ENCODE measurements at regions not wholly inside any gene's neighbourhood (a gene's known extent, or its start where the extent isn't known, plus 50 kb on each side); places are given as distances from the start of the nearest gene placed in this dataset.

GRCh38 chr14:51546603-51547258 is 105.0 kb upstream of the FRMD6 start:
- no peak for DNase-seq (ENCODE audit: low spot score)

GRCh38 chr14:51547260-51547659 is 104.5 kb upstream of the FRMD6 start:
- peak; percentile 19 for DNase-seq (ENCODE audit: low spot score)

GRCh38 chr14:51547701-51548100 is 104.0 kb upstream of the FRMD6 start:
- DNase-seq (ENCODE audit: low spot score) = no peak

- no peak for DNase-seq (ENCODE audit: low spot score)
Measured at GRCh38 chr14:51548187-51548586, 103.5 kb upstream of the FRMD6 start.

- no peak for DNase-seq (ENCODE audit: low spot score)
Measured at GRCh38 chr14:51550636-51551035, 101.1 kb upstream of the FRMD6 start.

- no peak for DNase-seq (ENCODE audit: low spot score)
Measured at GRCh38 chr14:51552275-51552674, 99.4 kb upstream of the FRMD6 start.

- DNase-seq (ENCODE audit: low spot score) = peak; percentile 4
Measured at GRCh38 chr14:51552768-51553404, 98.8 kb upstream of the FRMD6 start.

GRCh38 chr14:51554339-51554920 is 97.3 kb upstream of the FRMD6 start:
- no peak for DNase-seq (ENCODE audit: low spot score)

- no peak for DNase-seq (ENCODE audit: low spot score)
Measured at GRCh38 chr14:51554953-51555352, 96.8 kb upstream of the FRMD6 start.

GRCh38 chr14:51561141-51561540 is 90.6 kb upstream of the FRMD6 start:
- DNase-seq (ENCODE audit: low spot score) = peak; percentile 40

GRCh38 chr14:51562816-51563215 is 88.9 kb upstream of the FRMD6 start:
- no peak for DNase-seq (ENCODE audit: low spot score)

GRCh38 chr14:51563560-51563959 is 88.2 kb upstream of the FRMD6 start:
- no peak for DNase-seq (ENCODE audit: low spot score)

- no peak for DNase-seq (ENCODE audit: low spot score)
Measured at GRCh38 chr14:51564460-51564859, 87.2 kb upstream of the FRMD6 start.

- no peak for DNase-seq (ENCODE audit: low spot score)
Measured at GRCh38 chr14:51564986-51565604, 86.6 kb upstream of the FRMD6 start.

- DNase-seq (ENCODE audit: low spot score) = no peak
Measured at GRCh38 chr14:51566831-51567582, 84.7 kb upstream of the FRMD6 start.

GRCh38 chr14:51568366-51568765 is 83.3 kb upstream of the FRMD6 start:
- DNase-seq (ENCODE audit: low spot score) = no peak

GRCh38 chr14:51573607-51574006 is 78.1 kb upstream of the FRMD6 start:
- no peak for DNase-seq (ENCODE audit: low spot score)

- no peak for DNase-seq (ENCODE audit: low spot score)
Measured at GRCh38 chr14:51574009-51574408, 77.7 kb upstream of the FRMD6 start.

GRCh38 chr14:51575349-51576116 is 76.2 kb upstream of the FRMD6 start:
- DNase-seq (ENCODE audit: low spot score) = no peak

GRCh38 chr14:51576117-51576430 is 75.6 kb upstream of the FRMD6 start:
- DNase-seq (ENCODE audit: low spot score) = no peak

- DNase-seq (ENCODE audit: low spot score) = no peak
Measured at GRCh38 chr14:51576879-51577278, 74.8 kb upstream of the FRMD6 start.

- DNase-seq (ENCODE audit: low spot score) = no peak
Measured at GRCh38 chr14:51578853-51579252, 72.9 kb upstream of the FRMD6 start.
